Spleen (tissue), 7 donors: ENCODE measurements at regions not wholly inside any gene's neighbourhood (a gene's known extent, or its start where the extent isn't known, plus 50 kb on each side); places are given as distances from the start of the nearest gene placed in this dataset.

ENCODE experiments used
- POLR2A ChIP-seq, 3 donors: fragments of 450-650 bp; IDR thresholded peaks; one replicate each; pipeline ENCODE4 v1.5.1; 2017; ENCODE audit warnings: antibody characterized with exemption in 3 of 3, mild to moderate bottlenecking in 1 of 3
- TF ChIP-seq, protein P1 (sequence below), 11 experiments: fragments of 200-600 bp in 7 of 11; fragments of 450-650 bp in 4 of 11; sonication (generic) in 4 of 11; IDR thresholded peaks in 8 of 11; conservative IDR thresholded peaks in 3 of 11; 1 replicate in 7 of 11; 2 replicates in 4 of 11; pipeline versions ENCODE4 v1.4.0 to v1.8.0; 2016 to 2021; ENCODE audit warnings: antibody characterized with exemption in 11 of 11, inconsistent platforms in 4 of 11, mild to moderate bottlenecking in 1 of 11
- donor health status: DM: no; HTN: no; CAD: no; lungs with moderate emphysema.
- donor health status: DM: no; HTN: no; CAD: no.
- donor health status: DM: no; HTN: no; CAD: no.

DNA sequence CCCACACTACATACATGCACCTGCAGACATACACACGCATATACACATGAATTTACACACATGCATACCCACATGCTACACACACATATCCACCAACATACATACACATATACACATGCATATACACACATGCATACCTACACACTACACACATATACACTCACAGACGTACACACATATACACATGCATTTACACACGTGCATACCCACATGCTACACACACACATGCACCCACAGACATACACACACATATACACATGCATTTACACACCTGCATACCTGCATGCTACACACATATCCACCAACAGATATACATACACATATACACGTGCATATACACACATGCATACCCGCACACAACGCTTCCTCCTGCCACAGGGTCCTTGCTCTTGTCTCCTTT is 61.2 kb upstream of the SLC25A33 start:
- TF ChIP-seq, protein P1, sequence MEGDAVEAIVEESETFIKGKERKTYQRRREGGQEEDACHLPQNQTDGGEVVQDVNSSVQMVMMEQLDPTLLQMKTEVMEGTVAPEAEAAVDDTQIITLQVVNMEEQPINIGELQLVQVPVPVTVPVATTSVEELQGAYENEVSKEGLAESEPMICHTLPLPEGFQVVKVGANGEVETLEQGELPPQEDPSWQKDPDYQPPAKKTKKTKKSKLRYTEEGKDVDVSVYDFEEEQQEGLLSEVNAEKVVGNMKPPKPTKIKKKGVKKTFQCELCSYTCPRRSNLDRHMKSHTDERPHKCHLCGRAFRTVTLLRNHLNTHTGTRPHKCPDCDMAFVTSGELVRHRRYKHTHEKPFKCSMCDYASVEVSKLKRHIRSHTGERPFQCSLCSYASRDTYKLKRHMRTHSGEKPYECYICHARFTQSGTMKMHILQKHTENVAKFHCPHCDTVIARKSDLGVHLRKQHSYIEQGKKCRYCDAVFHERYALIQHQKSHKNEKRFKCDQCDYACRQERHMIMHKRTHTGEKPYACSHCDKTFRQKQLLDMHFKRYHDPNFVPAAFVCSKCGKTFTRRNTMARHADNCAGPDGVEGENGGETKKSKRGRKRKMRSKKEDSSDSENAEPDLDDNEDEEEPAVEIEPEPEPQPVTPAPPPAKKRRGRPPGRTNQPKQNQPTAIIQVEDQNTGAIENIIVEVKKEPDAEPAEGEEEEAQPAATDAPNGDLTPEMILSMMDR (IDR thresholded peaks at IDR 0.05 in 8 of 11, conservative IDR thresholded peaks at IDR 0.05 in 3 of 11) = no peak
- TF ChIP-seq POLR2A (IDR thresholded peaks at IDR 0.05) = no peak
